K562 (cell line): ENCODE measurements at regions not wholly inside any gene's neighbourhood (a gene's known extent, or its start where the extent isn't known, plus 50 kb on each side); places are given as distances from the start of the nearest gene placed in this dataset.
A peak's percentile ranks its signal among the peaks of the same experiment; 100 is the strongest.

Experiments
- ATAC-seq: fragments of 200-7000 bp; cut with Tn5 transposase; 3 replicates; pipeline ENCODE4 v1.9.1; 2020; ENCODE audit warnings: moderate library complexity
- BruUV-seq: library from RNA; stranded (reverse); fragments of 400-500 nt; replicated peaks from 2 replicates; lab custom pipeline; 2021; lab: Mats Ljungman, UMichigan
- CTCF ChIA-PET: fragments of 300-600 bp; formaldehyde crosslinking; extraction: SDS; loops from one replicate; lab custom pipeline; 2021; ENCODE audit warnings: low intra/inter-chr PET ratio; lab: Yijun Ruan, JAX
- POLR2A ChIA-PET: fragments of 300-600, 350-650 bp; sonication (Branson Sonifier 250); formaldehyde crosslinking; extraction: SDS; loops from one replicate; lab custom pipeline; 2021; ENCODE audit warnings: antibody characterized with exemption, inconsistent platforms; lab: Yijun Ruan, JAX
- DNase-seq, 4 experiments: peaks; one replicate each; pipeline versions ENCODE4 v3.0.0 to v3.0.0-alpha.2; 2011 to 2018; ENCODE audit warnings: low spot score in 3 of 4, mixed read lengths in 3 of 4; ENCODE audit errors: extremely low read depth in 1 of 4
- FAIRE-seq: peaks from 2 replicates; lab custom pipeline; 2011; peaks lifted over from hg19 to GRCh38; lab: Jason Lieb, UNC
- H2AFZ ChIP-seq: 2 replicates; pipeline ENCODE4 v1.6.0; 2011; ENCODE audit warnings: low read depth, low read length, control low read depth, inconsistent platforms
- H3K27ac ChIP-seq: fragments of 200-600 bp; 3 replicates; pipeline ENCODE4 v1.8.0; 2011; ENCODE audit warnings: low read depth, mild to moderate bottlenecking, control low read depth, inconsistent platforms, low read length, moderate library complexity, mixed read lengths; ENCODE audit errors: extremely low read depth
- H3K27me3 ChIP-seq, 2 experiments: fragments of 300-600 bp in 1 of 2; 2 replicates in 1 of 2; 3 replicates in 1 of 2; pipeline versions ENCODE4 v1.6.0 to v1.8.0; 2011; ENCODE audit warnings: inconsistent platforms in 2 of 2, low read length in 2 of 2, mild to moderate bottlenecking in 1 of 2, mixed read lengths in 1 of 2, moderate library complexity in 1 of 2; ENCODE audit not compliant: control insufficient read depth in 2 of 2, insufficient read depth in 2 of 2
- H3K36me3 ChIP-seq: fragments of 300-600 bp; 3 replicates; pipeline ENCODE4 v1.8.0; 2011; ENCODE audit warnings: mild to moderate bottlenecking, low read length, inconsistent platforms; ENCODE audit not compliant: control insufficient read depth, insufficient read depth
- H3K4me1 ChIP-seq, 2 experiments: fragments of 200-600 bp in 1 of 2; replicated peaks in 1 of 2; 2 replicates in 1 of 2; 3 replicates in 1 of 2; pipeline versions ENCODE4 v1.5.1 to v1.8.0; 2011; ENCODE audit warnings: inconsistent platforms in 2 of 2, low read length in 2 of 2, mild to moderate bottlenecking in 1 of 2, mixed read lengths in 1 of 2, moderate library complexity in 1 of 2; ENCODE audit not compliant: control insufficient read depth in 2 of 2, insufficient read depth in 2 of 2
- H3K4me2 ChIP-seq: 2 replicates; pipeline ENCODE4 v1.6.1; 2011; ENCODE audit warnings: low read length, control low read depth, inconsistent platforms, mixed read lengths; ENCODE audit not compliant: insufficient read depth
- H3K4me3 ChIP-seq: fragments of 200-600 bp; sonication (generic), shearing (Covaris generic); 2 replicates; pipeline ENCODE4 v1.5.1; 2016; ENCODE audit warnings: control low read depth, inconsistent platforms
- H3K79me2 ChIP-seq: fragments of 200-600 bp; 3 replicates; pipeline ENCODE4 v1.8.0; 2011; ENCODE audit warnings: low read length, inconsistent platforms; ENCODE audit not compliant: control insufficient read depth, insufficient read depth
- H3K9ac ChIP-seq, 2 experiments: 2 replicates each; pipeline versions ENCODE4 v1.6.0 to v1.6.1; 2011; ENCODE audit warnings: low read depth in 2 of 2, low read length in 2 of 2, control low read depth in 1 of 2, inconsistent platforms in 1 of 2, mild to moderate bottlenecking in 1 of 2, mixed read lengths in 1 of 2; ENCODE audit not compliant: insufficient read depth in 1 of 2
- H3K9me1 ChIP-seq: one replicate; pipeline ENCODE4 v1.6.0; 2011; ENCODE audit warnings: inconsistent platforms, mild to moderate bottlenecking, low read length, moderate library complexity; ENCODE audit not compliant: control insufficient read depth, insufficient read depth
- H3K9me3 ChIP-seq: replicated peaks from 2 replicates; pipeline ENCODE4 v1.5.1; 2011; ENCODE audit warnings: low read depth, low read length, inconsistent platforms; ENCODE audit not compliant: control insufficient read depth, insufficient read depth
- H4K20me1 ChIP-seq: replicated peaks from 2 replicates; pipeline ENCODE4 v1.6.1; 2011; ENCODE audit warnings: low read length, inconsistent platforms, mixed read lengths; ENCODE audit not compliant: control insufficient read depth, insufficient read depth
- BCOR ChIP-seq: fragments of 450-650 bp; IDR thresholded peaks from 2 replicates; pipeline ENCODE4 v1.6.1; 2016
- CBFA2T3 ChIP-seq: fragments of 450-650 bp; IDR thresholded peaks from 2 replicates; pipeline ENCODE4 v1.6.1; 2017
- FOXP4 ChIP-seq: sonication (generic); formaldehyde crosslinking; IDR thresholded peaks from 2 replicates; pipeline ENCODE4 v1.8.0; 2022; ENCODE audit warnings: mild to moderate bottlenecking, missing genetic modification reagents, borderline replicate concordance
- KDM1A ChIP-seq, 2 experiments: fragments of 450-650 bp; IDR thresholded peaks; 2 replicates each; pipeline ENCODE4 v1.6.1; 2016; ENCODE audit warnings: mild to moderate bottlenecking in 2 of 2
- RBM25 ChIP-seq: fragments of 200-400 bp; formaldehyde crosslinking; IDR thresholded peaks from 2 replicates; pipeline ENCODE4 v1.6.1; 2018; ENCODE audit warnings: low read length, low read depth, moderate library complexity; ENCODE audit not compliant: severe bottlenecking
- SNAPC5 ChIP-seq: fragments of 250-450 bp; sonication (Bioruptor Pico); IDR thresholded peaks from 2 replicates; pipeline ENCODE4 v1.8.0; 2021; ENCODE audit warnings: moderate library complexity, mild to moderate bottlenecking, inconsistent platforms
- WGBS: fragments of 100-300 bp; shearing (Covaris generic); methylation state at CpG from one replicate; pipeline ENCODE4 v1.1.6; 2016; ENCODE audit warnings: low coverage, mixed read lengths; ENCODE audit not compliant: insufficient coverage; ENCODE audit errors: missing lambda C conversion rate; 5-methylcytosine and 5-hydroxymethylcytosine counted together
- in situ Hi-C: fragments of 300-500 bp; cut with MboI; formaldehyde crosslinking; loops from 4 replicates; pipeline ENCODE4 v1.15.0; 2018; ENCODE audit warnings: inconsistent platforms, mixed read lengths
- intact Hi-C: fragments of 100-400 bp; cut with micrococcal nuclease; formaldehyde crosslinking; loops from 2 replicates; pipeline ENCODE4 v1.14.2; 2022

DNA sequence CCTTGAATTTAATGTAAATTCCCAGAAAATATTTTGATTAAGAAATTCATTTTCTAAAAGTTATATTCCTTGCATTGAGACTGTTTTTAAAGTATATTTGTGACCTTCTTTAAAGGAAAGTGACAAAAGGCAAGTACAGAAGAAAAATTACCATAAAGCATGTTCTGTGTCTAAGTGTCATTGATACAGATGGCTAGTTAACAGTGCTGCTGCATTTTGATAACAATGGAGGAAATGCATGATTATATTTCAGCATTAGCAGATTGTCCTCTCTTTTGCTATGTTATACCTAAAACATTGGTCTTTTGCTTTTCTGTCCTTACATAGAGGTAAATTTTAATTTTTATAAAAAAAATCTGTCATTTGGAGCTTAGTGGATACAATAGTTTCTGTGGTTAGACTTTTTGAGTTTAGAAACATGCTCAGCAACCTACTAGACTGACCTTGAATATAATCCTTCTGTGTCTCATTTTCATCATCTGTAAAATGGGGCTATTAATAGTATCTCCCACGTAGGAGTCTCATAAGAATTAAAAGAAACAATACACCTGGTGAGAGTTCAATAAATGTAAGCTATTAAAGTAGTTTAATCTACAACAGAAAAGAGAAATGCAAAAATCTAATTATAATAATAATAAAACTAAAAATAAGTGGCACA is 51.1 kb upstream of the RGS21 start:
- H3K79me2 ChIP-seq = no peaks in the 10 kb centered on the region
- in situ Hi-C loops = no loop called here
- intact Hi-C loops = no loop called here
- WGBS = 13% methylated on average over 1 of the region's 1 CpG
- CTCF ChIA-PET = no interaction called here
- FAIRE-seq = no peak
- H3K4me2 ChIP-seq = no peak overlapping the region
- no peaks in the 10 kb centered on the region for H3K27me3 ChIP-seq
- H2AFZ ChIP-seq = 0 out of 2 replicates have a peak overlapping the region, but pooled peaks have one; percentile 36
- H3K36me3 ChIP-seq = no peaks in the 10 kb centered on the region
- ATAC-seq = no peak
- no peak overlapping the region for H3K9ac ChIP-seq
- no TSS peak for BruUV-seq
- H3K27ac ChIP-seq = no peak overlapping the region
- TF ChIP-seq FOXP4 (CRISPR knock-in tag) (no peak), RBM25 (peak; percentile 90), SNAPC5 (CRISPR knock-in tag) (no peak), CBFA2T3 (peak; percentile 19; the same call in 1 of the 2 replicates), BCOR (peak; percentile 71; the same call in 1 of the 2 replicates), KDM1A (IDR thresholded peaks at IDR 0.05) (peak in 1 of 2 experiments; percentile 60; a peak in 2 of 4 replicates)
- H3K4me1 ChIP-seq = peaks cover 0 to 9% of the 10 kb centered on the region in 2 experiments; a peak in 1 of 5 replicates
- no peak overlapping the region for H3K4me3 ChIP-seq
- no peaks in the 10 kb centered on the region for H4K20me1 ChIP-seq
- H3K9me3 ChIP-seq = no peaks in the 10 kb centered on the region
- no peak for DNase-seq
- H3K9me1 ChIP-seq = no peaks in the 10 kb centered on the region
- POLR2A ChIA-PET = no interaction called here
